SH-SY5Y (cell line): ENCODE measurements at regions not wholly inside any gene's neighbourhood (a gene's known extent, or its start where the extent isn't known, plus 50 kb on each side); places are given as distances from the start of the nearest gene placed in this dataset.

Experiments used
- GATA2 ChIP-seq: IDR thresholded peaks from 2 replicates; pipeline ENCODE4 v1.6.1; 2011; ENCODE audit warnings: mild to moderate bottlenecking, low read depth, low read length
- GATA3 ChIP-seq: IDR thresholded peaks from 2 replicates; pipeline ENCODE4 v1.6.1; 2011; ENCODE audit warnings: low read depth, mild to moderate bottlenecking, low read length, moderate library complexity

- TF ChIP-seq GATA2 (no peak), GATA3 (no peak)
Measured at GRCh38 chr1:5590717-5591116, 401.5 kb downstream of the NPHP4 start.
